ENCODE measurements at regions not wholly inside any gene's neighbourhood (a gene's known extent, or its start where the extent isn't known, plus 50 kb on each side); places are given as distances from the start of the nearest gene placed in this dataset.
A peak's percentile ranks its signal among the peaks of the same experiment; 100 is the strongest.

DNA sequence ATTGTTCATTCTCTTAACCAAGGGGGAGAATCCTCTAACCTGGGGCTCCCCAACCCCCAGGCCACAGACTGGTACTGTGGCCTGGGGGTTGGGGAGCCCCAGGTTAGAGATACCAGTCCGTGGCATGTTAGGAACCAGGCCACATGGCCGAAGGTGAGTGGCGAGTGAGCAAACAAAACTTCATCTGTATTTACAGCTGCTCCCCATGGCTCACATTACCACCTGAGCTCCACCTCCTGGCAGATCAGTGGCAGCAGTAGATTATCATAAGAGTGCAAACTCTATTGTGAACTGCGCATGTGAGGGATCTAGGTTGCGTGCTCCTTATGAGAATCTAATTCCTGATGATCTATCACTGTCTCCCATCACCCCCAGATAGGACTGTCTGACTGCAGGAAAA is 957.2 kb upstream of the PRKX start:
- H2AFZ ChIP-seq (ENCODE audit: low read depth, low read length) = no peak overlapping the region
- no peaks in the 10 kb centered on the region for H3K79me2 ChIP-seq (ENCODE audit: low read length)
- no peaks in the 10 kb centered on the region for H3K27me3 ChIP-seq (ENCODE audit: low read depth, low read length)
- no peaks in the 10 kb centered on the region for H4K20me1 ChIP-seq (ENCODE audit: insufficient read depth, low read length)
- no peak overlapping the region for H3K4me3 ChIP-seq (ENCODE audit: low read length)
- TF ChIP-seq, protein P1, sequence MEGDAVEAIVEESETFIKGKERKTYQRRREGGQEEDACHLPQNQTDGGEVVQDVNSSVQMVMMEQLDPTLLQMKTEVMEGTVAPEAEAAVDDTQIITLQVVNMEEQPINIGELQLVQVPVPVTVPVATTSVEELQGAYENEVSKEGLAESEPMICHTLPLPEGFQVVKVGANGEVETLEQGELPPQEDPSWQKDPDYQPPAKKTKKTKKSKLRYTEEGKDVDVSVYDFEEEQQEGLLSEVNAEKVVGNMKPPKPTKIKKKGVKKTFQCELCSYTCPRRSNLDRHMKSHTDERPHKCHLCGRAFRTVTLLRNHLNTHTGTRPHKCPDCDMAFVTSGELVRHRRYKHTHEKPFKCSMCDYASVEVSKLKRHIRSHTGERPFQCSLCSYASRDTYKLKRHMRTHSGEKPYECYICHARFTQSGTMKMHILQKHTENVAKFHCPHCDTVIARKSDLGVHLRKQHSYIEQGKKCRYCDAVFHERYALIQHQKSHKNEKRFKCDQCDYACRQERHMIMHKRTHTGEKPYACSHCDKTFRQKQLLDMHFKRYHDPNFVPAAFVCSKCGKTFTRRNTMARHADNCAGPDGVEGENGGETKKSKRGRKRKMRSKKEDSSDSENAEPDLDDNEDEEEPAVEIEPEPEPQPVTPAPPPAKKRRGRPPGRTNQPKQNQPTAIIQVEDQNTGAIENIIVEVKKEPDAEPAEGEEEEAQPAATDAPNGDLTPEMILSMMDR (IDR thresholded peaks at IDR 0.05; ENCODE audit: low read depth, low read length) = no peak
- TF ChIP-seq EZH2phosphoT487 (IDR thresholded peaks at IDR 0.05; ENCODE audit: low read depth) = no peak
- H3K9me3 ChIP-seq (ENCODE audit: insufficient read depth, low read length) = no peaks in the 10 kb centered on the region
- H3K4me1 ChIP-seq (ENCODE audit: low read length) = peaks cover 11% of the 10 kb centered on the region
- no peak overlapping the region for H3K4me2 ChIP-seq (ENCODE audit: low read length)
- H3K27ac ChIP-seq (ENCODE audit: low read length) = no peak overlapping the region
- H3K36me3 ChIP-seq (replicated peaks; ENCODE audit: low read depth, low read length) = no peaks in the 10 kb centered on the region
- no peak overlapping the region for H3K9ac ChIP-seq (ENCODE audit: low read length)

DNA sequence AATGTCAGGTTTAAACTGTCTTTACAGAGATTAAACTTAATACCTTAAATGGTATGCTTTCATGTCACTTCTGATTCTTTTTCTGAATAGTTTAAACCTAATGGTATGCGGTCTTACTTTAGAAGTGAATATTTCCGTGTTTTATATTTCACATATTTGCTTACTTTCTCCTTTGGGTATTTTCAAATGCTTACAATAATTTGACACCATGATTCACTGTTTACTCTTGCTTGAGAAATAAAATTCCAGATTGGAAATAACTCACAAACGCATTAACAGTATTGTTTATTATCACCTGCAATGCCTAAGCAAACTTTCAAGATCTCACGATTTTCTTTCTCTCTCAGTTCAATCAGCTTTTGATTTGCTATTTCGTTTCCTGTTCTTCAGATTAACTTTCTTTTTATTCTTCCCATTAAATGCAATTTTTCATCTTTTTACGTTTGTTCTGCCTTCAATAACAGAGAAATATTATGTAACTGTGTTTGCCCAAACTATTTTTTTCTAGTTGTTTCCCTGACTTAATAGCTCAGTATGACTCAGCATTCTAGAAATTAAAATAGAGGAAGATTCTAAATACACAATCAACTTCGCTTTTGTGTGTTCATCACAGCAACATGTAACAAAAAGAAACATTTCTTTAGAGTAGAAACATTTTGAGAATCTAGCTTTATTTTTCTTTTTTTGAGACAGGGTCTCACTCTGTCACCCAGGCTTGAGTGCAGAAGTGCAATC is 955.5 kb upstream of the PRKX start:
- Histone ChIP-seq H3K9ac (ENCODE audit: low read length) (no peak overlapping the region), H3K27me3 (ENCODE audit: low read depth, low read length) (no peaks in the 10 kb centered on the region), H3K4me2 (ENCODE audit: low read length) (peak overlapping the region; percentile 37), H3K79me2 (ENCODE audit: low read length) (no peaks in the 10 kb centered on the region), H2AFZ (ENCODE audit: low read depth, low read length) (no peak overlapping the region), H3K36me3 (replicated peaks; ENCODE audit: low read depth, low read length) (no peaks in the 10 kb centered on the region), H3K27ac (ENCODE audit: low read length) (no peak overlapping the region), H4K20me1 (ENCODE audit: insufficient read depth, low read length) (no peaks in the 10 kb centered on the region), H3K4me3 (ENCODE audit: low read length) (peak overlapping the region; percentile 5; the same call in 1 of the 2 replicates), H3K4me1 (ENCODE audit: low read length) (peaks cover 11% of the 10 kb centered on the region), H3K9me3 (ENCODE audit: insufficient read depth, low read length) (no peaks in the 10 kb centered on the region)
- TF ChIP-seq, protein P1 (IDR thresholded peaks at IDR 0.05; ENCODE audit: low read depth, low read length) = no peak
- TF ChIP-seq EZH2phosphoT487 (IDR thresholded peaks at IDR 0.05; ENCODE audit: low read depth) = no peak

DNA sequence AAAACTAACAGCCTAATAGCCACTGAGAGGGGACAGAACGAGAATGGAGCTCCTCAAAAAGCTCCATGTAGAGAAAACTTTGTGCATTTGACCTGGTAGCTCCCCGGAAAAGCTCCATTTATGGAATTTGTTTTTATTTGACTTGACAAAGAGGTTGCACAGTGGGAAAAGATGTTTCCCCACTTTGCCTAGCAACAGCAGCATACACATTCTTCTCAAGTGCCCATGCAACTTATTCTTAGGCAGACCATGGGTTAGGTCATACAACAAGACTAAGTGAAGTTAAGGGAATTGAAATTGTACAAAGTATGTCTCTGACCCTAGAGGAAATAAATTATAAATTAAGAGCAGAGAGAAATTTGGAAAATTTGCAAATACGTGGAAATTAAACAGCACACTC is 949.6 kb upstream of the PRKX start:
- TF ChIP-seq, protein P1 (IDR thresholded peaks at IDR 0.05; ENCODE audit: low read depth, low read length) = no peak
- no peak for TF ChIP-seq EZH2phosphoT487 (IDR thresholded peaks at IDR 0.05; ENCODE audit: low read depth)
- Histone ChIP-seq H3K9me3 (ENCODE audit: insufficient read depth, low read length) (no peaks in the 10 kb centered on the region), H3K27me3 (ENCODE audit: low read depth, low read length) (no peaks in the 10 kb centered on the region), H4K20me1 (ENCODE audit: insufficient read depth, low read length) (no peaks in the 10 kb centered on the region), H3K4me1 (ENCODE audit: low read length) (no peaks in the 10 kb centered on the region), H3K79me2 (ENCODE audit: low read length) (no peaks in the 10 kb centered on the region), H3K27ac (ENCODE audit: low read length) (no peak overlapping the region), H2AFZ (ENCODE audit: low read depth, low read length) (no peak overlapping the region), H3K4me3 (ENCODE audit: low read length) (no peak overlapping the region), H3K4me2 (ENCODE audit: low read length) (no peak overlapping the region), H3K36me3 (replicated peaks; ENCODE audit: low read depth, low read length) (no peaks in the 10 kb centered on the region), H3K9ac (ENCODE audit: low read length) (no peak overlapping the region)

DNA sequence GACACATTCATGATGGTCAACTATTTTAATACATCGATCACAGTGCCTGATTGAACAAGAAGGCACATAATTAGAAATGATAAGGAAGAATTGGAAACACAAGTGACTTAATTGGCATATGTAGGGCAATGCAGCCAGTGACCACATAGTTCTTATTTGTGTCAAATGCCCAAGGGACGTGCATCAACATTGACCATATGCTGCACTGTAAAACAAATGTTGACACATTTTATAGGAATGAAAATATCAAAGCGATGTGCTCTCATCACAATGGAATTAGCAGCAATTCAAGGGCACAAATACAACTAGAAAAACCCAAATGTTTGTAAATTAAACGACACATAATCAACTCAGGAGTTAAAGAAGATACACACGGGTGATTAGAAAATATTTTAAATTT is 948.3 kb upstream of the PRKX start:
- no peak overlapping the region for H3K4me3 ChIP-seq (ENCODE audit: low read length)
- H3K36me3 ChIP-seq (replicated peaks; ENCODE audit: low read depth, low read length) = no peaks in the 10 kb centered on the region
- H3K27me3 ChIP-seq (ENCODE audit: low read depth, low read length) = no peaks in the 10 kb centered on the region
- TF ChIP-seq, protein P1 (IDR thresholded peaks at IDR 0.05; ENCODE audit: low read depth, low read length) = no peak
- TF ChIP-seq EZH2phosphoT487 (IDR thresholded peaks at IDR 0.05; ENCODE audit: low read depth) = no peak
- H3K4me1 ChIP-seq (ENCODE audit: low read length) = no peaks in the 10 kb centered on the region
- H4K20me1 ChIP-seq (ENCODE audit: insufficient read depth, low read length) = no peaks in the 10 kb centered on the region
- H3K4me2 ChIP-seq (ENCODE audit: low read length) = no peak overlapping the region
- no peaks in the 10 kb centered on the region for H3K9me3 ChIP-seq (ENCODE audit: insufficient read depth, low read length)
- H3K9ac ChIP-seq (ENCODE audit: low read length) = no peak overlapping the region
- H2AFZ ChIP-seq (ENCODE audit: low read depth, low read length) = no peak overlapping the region
- no peak overlapping the region for H3K27ac ChIP-seq (ENCODE audit: low read length)
- H3K79me2 ChIP-seq (ENCODE audit: low read length) = no peaks in the 10 kb centered on the region

Measured in OCI-LY3 (cell line).